Stimulated activated CD8-positive, alpha-beta memory T cell treated with anti-CD3 and anti-CD28 coated beads, Interleukin-7, amount 100 ng/mL, for 1 hour (primary cell): ENCODE measurements at regions not wholly inside any gene's neighbourhood (a gene's known extent, or its start where the extent isn't known, plus 50 kb on each side); places are given as distances from the start of the nearest gene placed in this dataset.
"Not testable (repeated sequence)": the region's sequence is repeated elsewhere in the genome, so short reads cannot be mapped to it uniquely, and the experiment has no call there.

Source experiments
- DNase-seq, 2 donors: peaks; one replicate each; pipeline ENCODE4 v3.0.0-alpha.2; 2020; ENCODE audit warnings: low read depth in 2 of 2

DNA sequence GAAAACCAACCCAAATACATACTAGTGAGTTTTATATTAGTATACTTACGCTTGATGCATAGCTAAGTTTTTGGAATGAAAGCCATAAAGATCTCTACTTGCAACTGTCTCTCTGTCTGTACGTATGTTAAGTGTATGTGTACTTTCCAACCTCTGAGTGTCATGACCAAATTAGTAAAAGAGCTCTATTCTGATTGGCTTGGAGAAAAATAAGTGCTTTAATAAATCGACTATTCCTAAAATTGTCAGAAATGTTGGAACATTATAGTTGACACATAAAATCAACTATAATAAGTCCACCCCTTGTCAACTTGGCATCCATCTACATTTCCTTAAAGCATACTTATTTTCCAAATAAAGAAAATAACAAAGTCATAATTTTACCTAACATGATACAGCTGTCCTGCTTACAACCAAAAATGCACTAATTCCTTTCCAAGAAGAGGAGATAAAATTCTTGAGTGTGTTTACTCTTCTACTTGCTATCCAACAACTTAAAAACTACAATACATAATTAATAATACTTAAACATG lies 507.4 kb upstream of the ATP2B1 start:
- no peak for DNase-seq

DNA sequence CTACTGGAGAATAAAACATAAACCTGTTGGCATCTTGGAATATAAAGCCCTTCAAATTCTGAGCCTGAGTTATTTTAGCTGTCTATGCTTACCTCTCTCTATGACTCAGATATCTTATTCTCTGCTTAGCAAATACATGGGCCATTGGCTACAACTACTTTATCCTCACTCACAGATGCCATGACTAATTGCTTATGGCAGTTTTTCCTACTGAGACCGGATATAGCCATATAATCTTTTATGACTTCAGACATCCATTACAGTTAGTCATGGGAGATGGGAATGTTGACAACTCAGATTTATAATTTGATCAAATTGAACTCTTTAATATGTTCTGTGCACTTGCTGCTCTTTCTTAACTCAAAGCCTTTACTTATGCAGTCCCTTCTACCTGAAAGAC lies 502.4 kb upstream of the ATP2B1 start:
- no peak for DNase-seq

DNA sequence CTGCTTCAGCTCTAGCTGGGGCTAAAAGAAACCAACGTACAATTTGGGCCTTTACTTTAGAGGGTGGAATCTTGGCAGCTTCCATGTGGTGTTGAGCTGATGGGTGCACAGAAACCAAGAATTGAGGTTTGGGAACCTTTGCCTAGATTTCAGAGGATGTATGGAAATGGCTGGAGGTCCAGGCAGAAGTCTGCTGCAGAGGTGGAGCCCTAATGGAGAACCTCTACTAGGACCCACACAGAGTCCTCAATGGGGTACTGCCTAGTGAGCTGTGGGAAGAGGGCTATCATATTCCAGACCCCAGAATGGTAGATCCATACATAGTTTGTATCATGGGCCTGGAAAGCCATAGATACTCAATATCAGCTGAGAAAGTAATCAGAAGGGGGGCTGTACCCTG lies 500.4 kb upstream of the ATP2B1 start:
- no peak for DNase-seq

DNA sequence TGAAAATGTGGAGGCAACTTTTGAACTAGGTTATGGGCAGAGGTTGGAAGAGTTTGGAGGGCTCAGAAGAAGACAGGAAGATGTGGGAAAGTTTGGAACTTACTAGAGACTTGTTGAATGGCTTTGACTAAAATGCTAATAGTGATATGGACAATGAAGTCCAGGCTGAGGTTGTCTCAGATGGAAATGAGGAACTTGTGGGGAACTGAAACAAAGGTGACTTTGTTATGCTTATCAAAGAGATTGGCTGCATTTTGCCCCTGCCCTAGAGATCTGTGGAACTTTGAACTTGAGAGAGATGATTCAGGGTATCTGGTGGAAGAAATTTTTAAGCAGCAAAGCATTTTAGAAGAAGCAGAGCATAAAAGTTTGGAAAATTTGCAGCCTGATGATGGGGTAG lies 499.7 kb upstream of the ATP2B1 start:
- not testable (repeated sequence) for DNase-seq

DNA sequence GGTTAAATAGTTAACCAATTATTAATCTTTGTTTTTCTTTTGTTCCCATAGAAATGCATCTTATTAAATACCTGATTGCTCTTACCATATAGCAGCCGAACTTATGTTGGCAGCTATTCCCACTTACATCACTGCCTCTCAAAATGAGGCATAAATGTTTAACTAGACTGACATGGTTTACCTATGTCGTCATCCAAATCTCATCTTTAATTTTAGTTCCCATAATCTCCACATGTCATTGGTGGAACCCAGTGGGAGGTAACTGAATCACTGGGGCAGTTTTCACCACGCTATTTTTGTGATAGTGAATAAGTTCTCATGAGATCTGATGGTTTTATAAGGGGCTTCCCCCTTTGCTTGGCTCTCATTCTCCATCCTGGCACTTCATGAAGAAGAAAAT lies 499.2 kb upstream of the ATP2B1 start:
- no peak for DNase-seq

DNA sequence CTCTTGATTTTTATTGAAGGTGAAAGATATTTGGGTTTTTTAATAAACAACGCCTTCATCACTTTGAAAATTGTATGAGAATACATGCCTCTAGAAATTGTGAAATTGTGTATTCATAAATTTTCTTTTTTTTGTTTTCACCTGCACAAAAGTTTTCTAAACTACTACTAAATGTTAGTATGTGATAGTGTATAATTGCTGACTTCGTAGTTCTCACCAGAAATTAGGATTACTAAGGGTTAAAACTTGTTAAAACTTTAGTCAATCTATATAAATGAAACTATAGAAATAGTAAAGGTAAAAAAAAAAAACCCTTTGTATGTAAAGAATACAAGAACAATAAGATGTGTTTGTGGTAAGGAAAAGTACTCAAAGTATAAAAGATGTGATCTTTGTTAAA lies 496.5 kb upstream of the ATP2B1 start:
- no peak for DNase-seq

DNA sequence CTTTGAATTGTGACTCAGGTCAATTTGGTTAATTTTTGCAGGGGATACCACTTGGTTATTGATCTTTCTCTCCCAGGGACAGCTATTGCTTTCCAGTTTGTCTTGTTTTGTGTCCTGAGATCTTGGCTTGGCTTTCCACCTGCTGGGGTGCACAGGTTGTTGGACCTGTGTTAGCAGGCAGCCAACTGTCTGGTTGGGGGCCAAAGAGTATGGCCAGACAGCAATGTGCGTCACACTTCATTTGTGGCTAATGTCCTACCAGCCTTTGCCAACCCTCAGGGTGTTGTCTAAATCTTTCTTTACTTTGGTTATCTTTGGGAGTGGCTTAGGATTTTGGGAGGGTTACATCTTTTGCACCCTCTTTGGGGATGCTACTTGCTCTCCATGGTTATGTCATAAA lies 494.9 kb upstream of the ATP2B1 start:
- no peak for DNase-seq

DNA sequence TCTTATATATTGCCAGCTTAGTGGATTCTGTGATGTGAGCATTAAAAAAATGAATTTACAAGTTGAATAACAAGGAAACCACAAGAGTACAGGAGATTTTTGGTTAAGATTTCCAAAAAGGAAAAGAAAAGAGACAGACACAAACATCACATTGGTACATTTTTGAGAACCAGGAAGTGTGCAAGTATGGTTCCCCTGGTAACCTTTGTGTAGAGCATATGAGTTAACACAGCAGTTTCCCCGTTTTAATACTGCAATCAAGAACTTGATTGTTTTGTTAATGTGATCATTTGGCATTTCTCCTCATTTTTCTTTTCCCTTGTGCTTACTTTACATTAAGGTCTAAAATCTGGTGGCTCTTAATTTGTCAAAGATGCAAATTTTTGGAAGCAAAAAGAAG lies 490.4 kb upstream of the ATP2B1 start:
- DNase-seq: no peak

DNA sequence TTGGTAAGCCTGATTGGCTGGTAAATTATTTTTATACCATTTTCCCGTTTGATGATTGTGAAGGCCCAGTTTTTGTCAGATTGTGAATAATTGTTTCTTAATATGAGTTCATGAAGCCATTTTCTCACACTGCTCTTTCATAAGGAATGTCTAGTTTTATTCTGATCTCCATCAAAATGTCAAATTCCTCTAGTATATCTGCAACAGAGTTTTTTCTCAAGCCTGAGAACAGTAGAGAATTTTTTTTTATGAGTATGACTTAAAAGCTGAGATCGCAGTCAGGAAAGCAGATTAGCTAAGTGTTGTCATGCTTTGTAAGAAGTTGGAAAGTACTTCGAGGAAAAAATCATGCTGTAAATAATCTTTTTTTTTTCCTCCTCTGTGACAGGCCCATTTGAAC lies 484.9 kb upstream of the ATP2B1 start:
- no peak for DNase-seq

DNA sequence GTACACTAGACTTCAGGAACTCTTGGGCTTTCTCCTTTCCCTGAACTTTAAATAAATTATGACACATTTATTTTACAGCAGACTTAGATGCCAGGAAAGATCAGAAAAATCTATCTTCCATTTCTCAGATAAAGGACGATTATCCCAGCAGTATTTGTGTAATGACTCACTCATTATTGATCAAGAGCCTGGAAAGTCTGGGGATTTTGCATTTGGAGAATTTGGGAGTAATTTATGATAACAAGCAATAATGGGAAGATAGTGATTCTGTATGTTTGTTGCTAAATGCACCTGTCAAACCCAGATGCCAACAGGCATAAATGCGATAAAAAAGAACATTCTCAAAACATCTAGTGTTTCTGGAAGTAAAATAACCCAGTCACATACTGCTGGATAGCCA lies 480.2 kb upstream of the ATP2B1 start:
- DNase-seq: no peak

DNA sequence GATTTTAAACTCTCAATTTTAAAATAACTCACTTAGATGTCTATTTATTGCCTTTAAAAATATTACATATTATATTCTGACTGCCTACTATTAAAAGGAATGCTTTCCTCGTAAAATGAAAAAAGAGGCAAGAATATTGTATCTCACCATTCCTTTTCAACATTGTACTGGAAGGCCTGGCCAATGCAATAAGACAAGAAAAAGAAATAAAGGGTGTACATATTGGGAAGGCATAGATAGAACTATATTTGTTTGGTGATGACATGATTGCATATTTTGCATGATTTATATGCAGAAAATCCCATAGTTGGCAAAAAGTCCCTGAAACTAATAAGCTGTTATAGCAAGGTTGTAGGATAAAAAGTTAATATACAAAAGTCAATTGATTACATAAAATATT lies 474.6 kb upstream of the ATP2B1 start:
- DNase-seq: no peak

DNA sequence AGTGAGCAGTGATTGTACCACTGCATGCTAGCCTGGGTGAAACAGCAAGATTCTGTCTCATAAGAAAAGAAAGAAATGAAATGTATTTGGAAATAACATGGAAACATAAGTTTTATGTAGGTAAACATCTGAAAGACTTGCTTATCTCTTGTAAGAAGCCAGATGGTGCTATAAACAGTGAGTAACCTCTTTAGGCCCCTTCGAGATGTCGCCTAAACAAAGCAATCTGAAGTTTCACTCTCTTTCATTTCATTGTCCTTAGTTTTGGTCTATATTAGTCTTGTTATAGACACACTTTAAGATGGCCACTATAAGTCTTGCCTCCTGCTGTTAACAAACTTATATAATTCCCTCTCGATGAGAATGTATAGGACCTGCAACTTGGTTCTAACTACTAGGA lies 472.6 kb upstream of the ATP2B1 start:
- DNase-seq: no peak

DNA sequence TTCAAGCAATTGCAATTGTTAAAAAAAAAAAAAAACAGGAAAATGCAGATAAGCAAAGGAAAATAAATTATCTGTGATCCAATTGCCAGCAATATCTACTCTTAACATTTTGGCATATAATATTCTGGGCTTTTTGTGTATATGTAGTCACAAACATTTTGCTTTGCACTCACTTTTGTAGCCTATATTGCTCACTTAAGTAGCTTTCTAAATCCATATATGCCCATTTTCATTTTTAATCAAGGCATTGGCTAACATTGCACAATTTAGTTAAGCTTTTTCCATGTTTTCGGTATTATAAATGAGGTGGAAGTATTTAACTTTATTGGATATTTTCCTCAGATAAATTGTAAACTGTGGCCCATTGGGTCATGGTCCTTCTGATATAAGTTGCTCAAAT lies 466.3 kb upstream of the ATP2B1 start:
- DNase-seq: no peak

DNA sequence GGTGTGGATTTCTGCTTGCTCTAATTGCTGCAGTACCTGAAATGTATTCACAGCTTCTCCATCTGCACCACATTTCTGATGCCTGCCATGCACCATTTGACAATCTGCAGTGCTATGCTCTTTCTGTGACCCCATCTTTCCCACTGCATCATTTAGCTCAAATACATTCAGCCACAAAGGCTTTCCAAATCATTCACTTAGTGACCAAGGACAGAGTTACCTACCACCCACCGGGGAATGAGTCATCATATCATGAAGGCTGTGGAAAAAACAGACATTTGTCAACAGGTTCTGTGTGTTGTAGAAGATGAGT lies 465.5 kb upstream of the ATP2B1 start:
- DNase-seq: no peak

DNA sequence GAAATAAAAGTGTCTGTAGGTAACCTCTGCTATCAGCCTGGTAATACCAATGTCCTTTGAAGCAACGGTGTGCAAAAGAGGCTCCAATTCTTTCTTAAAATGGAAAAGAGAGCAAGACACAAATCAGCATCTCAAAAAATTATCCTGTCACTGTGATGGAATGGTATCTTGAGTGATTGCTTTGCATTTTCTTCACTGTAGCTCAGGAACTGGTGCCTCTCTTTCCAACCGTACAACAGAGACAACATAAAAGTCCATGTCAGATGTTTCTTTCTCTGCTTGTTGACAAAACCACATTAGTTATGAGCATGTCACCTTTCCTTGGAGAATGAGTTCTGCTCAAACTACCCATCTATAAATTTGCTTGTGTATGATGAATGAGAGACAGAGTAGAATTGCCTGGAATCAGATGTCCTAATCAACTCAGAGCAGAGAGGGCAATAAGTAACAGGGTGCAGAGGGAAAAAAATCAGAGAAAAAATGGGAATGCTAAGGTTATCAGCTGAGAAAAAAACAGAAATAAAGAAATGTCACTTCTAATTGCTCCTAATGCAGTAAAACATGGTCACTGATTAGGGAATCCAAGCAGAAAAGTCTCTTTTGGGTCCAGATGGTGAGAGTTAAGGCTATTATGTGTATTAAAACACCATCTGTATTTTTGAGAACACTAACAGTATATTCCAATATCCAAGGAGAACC lies 465.0 kb upstream of the ATP2B1 start:
- DNase-seq: no peak

DNA sequence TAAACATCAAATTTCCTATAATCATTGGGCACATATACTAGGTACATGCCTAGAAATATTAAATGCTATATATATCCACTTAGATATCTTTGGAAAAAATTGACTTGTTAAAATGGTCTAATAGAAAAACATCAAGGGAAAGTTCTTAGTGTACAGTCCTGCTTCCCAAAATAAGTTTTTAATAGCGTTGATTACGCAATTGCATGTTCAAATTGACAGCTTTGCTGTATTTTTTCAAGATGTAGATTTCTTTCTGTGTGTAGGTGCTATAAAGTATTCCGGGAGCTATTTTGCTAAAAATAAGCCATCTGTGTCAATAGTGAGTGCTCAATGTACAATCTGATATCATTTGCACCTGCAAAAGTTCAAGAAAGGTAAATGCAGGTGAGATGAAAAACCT lies 463.9 kb upstream of the ATP2B1 start:
- DNase-seq: no peak

DNA sequence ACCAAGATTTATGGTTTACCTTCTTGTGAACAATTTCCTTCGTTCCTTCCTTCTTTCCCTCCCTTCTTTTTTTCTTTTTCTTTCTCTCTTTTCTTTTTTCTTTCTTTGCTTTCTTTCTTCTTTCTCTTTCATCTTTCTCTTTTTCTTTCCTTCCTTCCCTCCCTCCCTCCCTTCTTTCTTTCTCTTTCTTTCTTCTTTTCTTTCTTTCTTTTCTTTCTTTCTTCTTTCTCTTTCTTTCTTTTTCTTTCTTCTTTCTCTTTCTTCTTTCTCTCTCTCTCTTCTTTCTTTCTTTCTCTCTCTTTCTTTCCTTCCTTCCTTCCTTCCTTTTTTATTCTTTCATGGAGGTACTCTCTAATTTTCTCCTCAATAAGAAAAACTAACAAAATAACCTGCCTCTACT lies 462.1 kb upstream of the ATP2B1 start:
- DNase-seq: no peak

DNA sequence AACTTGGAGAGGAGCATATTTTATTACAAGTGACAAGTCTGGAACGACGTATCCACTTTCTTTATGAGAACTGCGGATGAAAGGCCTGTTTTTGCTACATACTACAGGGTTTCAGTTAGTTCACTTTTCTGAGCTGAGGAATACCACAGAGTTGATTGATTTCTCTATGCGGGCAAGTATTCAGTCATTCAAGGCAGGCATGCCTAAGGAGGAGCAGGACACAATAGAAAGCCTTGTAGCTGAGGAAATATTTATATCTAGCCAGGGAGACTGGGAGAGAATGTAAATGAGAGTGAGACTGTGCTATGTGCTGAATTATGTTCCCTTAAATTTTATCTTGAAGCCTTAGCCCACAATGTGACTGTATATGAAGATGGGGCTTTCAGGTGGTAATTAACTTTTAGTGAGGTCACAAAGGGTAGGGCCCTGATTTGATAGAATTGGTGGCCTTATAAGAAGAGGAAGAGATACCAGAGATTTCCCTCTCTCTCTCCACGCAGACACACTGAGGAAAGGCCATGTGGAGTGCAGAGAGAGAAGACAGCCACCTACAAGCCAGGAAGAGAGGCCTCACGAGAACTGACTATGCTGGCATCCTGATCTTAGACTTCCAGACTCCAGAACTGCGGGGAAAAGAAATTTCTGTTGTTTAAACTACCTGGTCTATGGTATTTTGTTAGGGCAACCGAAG lies 459.0 kb upstream of the ATP2B1 start:
- DNase-seq: no peak

DNA sequence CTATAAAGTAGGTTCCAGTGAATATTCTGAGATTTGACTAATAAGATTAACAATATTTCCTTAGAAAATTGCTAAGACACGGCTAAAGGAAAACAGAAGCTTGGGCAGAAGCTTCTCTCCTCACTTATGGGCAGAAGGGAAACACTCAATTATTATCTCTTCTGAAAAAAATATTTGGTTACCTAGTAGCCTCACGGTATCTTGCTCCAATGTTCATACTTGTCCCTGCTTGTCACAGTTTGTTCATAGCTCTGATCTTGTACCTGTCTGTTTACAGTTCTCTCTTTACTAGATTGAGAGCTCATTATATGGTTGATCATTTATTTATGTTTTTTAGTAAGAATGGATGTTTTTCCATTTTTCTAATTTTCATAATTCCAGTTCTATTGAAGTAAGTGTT lies 458.0 kb upstream of the ATP2B1 start:
- DNase-seq: no peak

DNA sequence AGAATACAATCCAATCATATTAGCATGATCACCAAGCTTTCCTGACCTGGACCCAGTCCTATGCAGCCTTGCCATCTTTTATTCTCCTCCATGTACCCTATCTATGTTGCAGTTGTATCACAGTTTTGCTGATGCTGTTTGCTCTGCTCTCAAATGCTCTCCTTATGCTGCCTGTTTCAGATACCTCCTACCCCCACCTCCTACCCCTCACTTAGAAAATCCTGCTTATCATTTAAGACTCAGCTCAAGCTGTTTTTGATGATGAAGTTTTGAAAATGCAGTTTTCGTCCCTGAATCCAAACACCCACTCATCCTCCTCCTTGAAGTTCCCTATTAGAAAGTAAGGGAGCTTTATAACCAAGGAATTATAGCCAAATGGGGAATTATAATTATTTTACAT lies 457.4 kb upstream of the ATP2B1 start:
- DNase-seq: no peak

DNA sequence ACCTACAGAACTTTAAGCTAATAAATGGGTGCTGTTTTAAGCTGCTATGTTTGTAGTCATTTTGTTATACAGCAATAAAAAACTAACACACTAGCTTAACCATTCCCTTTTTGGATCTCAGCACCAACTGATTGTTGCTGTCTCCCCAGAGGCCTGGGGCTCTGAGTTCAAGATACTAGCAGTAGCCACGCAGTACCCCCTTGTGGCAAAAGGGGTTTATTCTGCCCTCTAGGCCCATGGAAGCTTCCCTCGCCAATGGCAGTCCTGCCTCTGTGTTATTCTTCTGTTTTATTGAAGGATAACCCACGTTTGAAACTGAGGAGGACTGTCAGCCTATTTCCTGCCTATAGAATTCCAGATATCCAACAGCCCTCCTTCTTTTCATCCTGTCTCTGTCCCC lies 455.3 kb upstream of the ATP2B1 start:
- no peak for DNase-seq

DNA sequence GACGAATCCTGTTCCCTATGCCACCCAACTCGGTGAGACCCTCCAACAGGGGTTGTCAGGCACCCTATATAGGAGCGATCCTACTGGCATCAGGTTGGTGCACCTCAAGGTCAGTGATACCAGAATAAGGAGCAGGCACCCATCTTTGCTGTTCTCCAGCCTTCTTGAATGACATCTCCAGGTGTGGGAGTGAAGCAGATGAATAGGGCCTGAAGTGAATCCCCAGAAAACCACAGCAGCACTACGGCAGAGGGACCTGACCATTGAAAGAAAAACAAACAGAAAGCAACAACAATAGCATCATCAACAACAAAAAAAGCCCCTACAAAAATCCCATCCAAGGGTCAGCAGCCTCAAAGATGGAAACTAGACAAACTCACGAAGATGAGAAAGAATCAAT lies 445.2 kb upstream of the ATP2B1 start:
- no peak for DNase-seq

DNA sequence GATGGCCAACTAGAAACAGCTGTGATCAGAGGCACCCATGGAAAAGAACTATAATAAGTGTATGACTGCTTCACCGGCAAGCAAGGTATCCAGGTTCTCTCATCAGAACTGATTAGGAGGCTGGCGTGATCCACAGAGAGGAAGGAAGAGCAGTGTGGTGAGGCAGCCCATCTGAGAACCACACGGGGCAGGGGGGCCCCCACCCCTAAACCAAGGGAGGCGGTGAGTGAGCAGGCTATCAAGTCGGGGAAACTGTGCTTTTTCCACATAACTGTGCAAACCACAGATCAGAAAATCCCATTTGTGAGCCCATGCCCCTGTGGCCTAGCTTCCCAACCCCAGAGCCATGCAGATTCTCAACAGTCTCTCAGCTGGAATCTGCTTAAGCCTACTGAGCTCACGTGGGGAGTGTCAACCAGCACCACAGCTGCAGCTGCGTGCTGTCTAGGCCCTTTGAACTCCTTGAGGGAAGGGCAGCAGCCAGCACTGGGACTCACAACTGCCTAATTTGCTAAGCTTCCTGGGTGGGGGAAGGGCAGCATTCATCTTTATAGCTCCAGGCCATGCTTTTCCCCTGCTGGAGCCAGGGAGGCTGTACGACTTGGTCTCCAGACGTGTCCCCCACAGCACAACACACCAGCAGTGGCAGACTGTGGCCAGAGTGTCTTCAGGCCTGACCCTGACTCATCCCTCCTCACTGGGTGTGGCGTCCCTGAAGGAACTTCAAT lies 444.4 kb upstream of the ATP2B1 start:
- no peak for DNase-seq
